K562 (cell line): ENCODE measurements at regions not wholly inside any gene's neighbourhood (a gene's known extent, or its start where the extent isn't known, plus 50 kb on each side); places are given as distances from the start of the nearest gene placed in this dataset.

Experiments
- ATAC-seq: fragments of 200-7000 bp; cut with Tn5 transposase; 3 replicates; pipeline ENCODE4 v1.9.1; 2020; ENCODE audit warnings: moderate library complexity
- BruUV-seq: library from RNA; stranded (reverse); fragments of 400-500 nt; replicated peaks from 2 replicates; lab custom pipeline; 2021; lab: Mats Ljungman, UMichigan
- CTCF ChIA-PET: fragments of 300-600 bp; formaldehyde crosslinking; extraction: SDS; loops from one replicate; lab custom pipeline; 2021; ENCODE audit warnings: low intra/inter-chr PET ratio; lab: Yijun Ruan, JAX
- POLR2A ChIA-PET: fragments of 300-600, 350-650 bp; sonication (Branson Sonifier 250); formaldehyde crosslinking; extraction: SDS; loops from one replicate; lab custom pipeline; 2021; ENCODE audit warnings: antibody characterized with exemption, inconsistent platforms; lab: Yijun Ruan, JAX
- DNase-seq, 4 experiments: peaks; one replicate each; pipeline versions ENCODE4 v3.0.0 to v3.0.0-alpha.2; 2011 to 2018; ENCODE audit warnings: low spot score in 3 of 4, mixed read lengths in 3 of 4; ENCODE audit errors: extremely low read depth in 1 of 4
- FAIRE-seq: peaks from 2 replicates; lab custom pipeline; 2011; peaks lifted over from hg19 to GRCh38; lab: Jason Lieb, UNC
- H2AFZ ChIP-seq: 2 replicates; pipeline ENCODE4 v1.6.0; 2011; ENCODE audit warnings: low read depth, low read length, control low read depth, inconsistent platforms
- H3K27ac ChIP-seq: fragments of 200-600 bp; 3 replicates; pipeline ENCODE4 v1.8.0; 2011; ENCODE audit warnings: low read depth, mild to moderate bottlenecking, control low read depth, inconsistent platforms, low read length, moderate library complexity, mixed read lengths; ENCODE audit errors: extremely low read depth
- H3K27me3 ChIP-seq, 2 experiments: fragments of 300-600 bp in 1 of 2; 2 replicates in 1 of 2; 3 replicates in 1 of 2; pipeline versions ENCODE4 v1.6.0 to v1.8.0; 2011; ENCODE audit warnings: inconsistent platforms in 2 of 2, low read length in 2 of 2, mild to moderate bottlenecking in 1 of 2, mixed read lengths in 1 of 2, moderate library complexity in 1 of 2; ENCODE audit not compliant: control insufficient read depth in 2 of 2, insufficient read depth in 2 of 2
- H3K36me3 ChIP-seq: fragments of 300-600 bp; 3 replicates; pipeline ENCODE4 v1.8.0; 2011; ENCODE audit warnings: mild to moderate bottlenecking, low read length, inconsistent platforms; ENCODE audit not compliant: control insufficient read depth, insufficient read depth
- H3K4me1 ChIP-seq, 2 experiments: fragments of 200-600 bp in 1 of 2; replicated peaks in 1 of 2; 2 replicates in 1 of 2; 3 replicates in 1 of 2; pipeline versions ENCODE4 v1.5.1 to v1.8.0; 2011; ENCODE audit warnings: inconsistent platforms in 2 of 2, low read length in 2 of 2, mild to moderate bottlenecking in 1 of 2, mixed read lengths in 1 of 2, moderate library complexity in 1 of 2; ENCODE audit not compliant: control insufficient read depth in 2 of 2, insufficient read depth in 2 of 2
- H3K4me2 ChIP-seq: 2 replicates; pipeline ENCODE4 v1.6.1; 2011; ENCODE audit warnings: low read length, control low read depth, inconsistent platforms, mixed read lengths; ENCODE audit not compliant: insufficient read depth
- H3K4me3 ChIP-seq: fragments of 200-600 bp; sonication (generic), shearing (Covaris generic); 2 replicates; pipeline ENCODE4 v1.5.1; 2016; ENCODE audit warnings: control low read depth, inconsistent platforms
- H3K79me2 ChIP-seq: fragments of 200-600 bp; 3 replicates; pipeline ENCODE4 v1.8.0; 2011; ENCODE audit warnings: low read length, inconsistent platforms; ENCODE audit not compliant: control insufficient read depth, insufficient read depth
- H3K9ac ChIP-seq, 2 experiments: 2 replicates each; pipeline versions ENCODE4 v1.6.0 to v1.6.1; 2011; ENCODE audit warnings: low read depth in 2 of 2, low read length in 2 of 2, control low read depth in 1 of 2, inconsistent platforms in 1 of 2, mild to moderate bottlenecking in 1 of 2, mixed read lengths in 1 of 2; ENCODE audit not compliant: insufficient read depth in 1 of 2
- H3K9me1 ChIP-seq: one replicate; pipeline ENCODE4 v1.6.0; 2011; ENCODE audit warnings: inconsistent platforms, mild to moderate bottlenecking, low read length, moderate library complexity; ENCODE audit not compliant: control insufficient read depth, insufficient read depth
- H3K9me3 ChIP-seq: replicated peaks from 2 replicates; pipeline ENCODE4 v1.5.1; 2011; ENCODE audit warnings: low read depth, low read length, inconsistent platforms; ENCODE audit not compliant: control insufficient read depth, insufficient read depth
- H4K20me1 ChIP-seq: replicated peaks from 2 replicates; pipeline ENCODE4 v1.6.1; 2011; ENCODE audit warnings: low read length, inconsistent platforms, mixed read lengths; ENCODE audit not compliant: control insufficient read depth, insufficient read depth
- CCAR2 ChIP-seq: fragments of 200-400 bp; formaldehyde crosslinking; IDR thresholded peaks from 2 replicates; pipeline ENCODE4 v1.6.1; 2017; ENCODE audit warnings: mild to moderate bottlenecking, low read depth, low read length
- GABPA ChIP-seq: fragments of 200-800 bp; sonication (Bioruptor generic); conservative IDR thresholded peaks from 2 replicates; pipeline ENCODE4 v1.6.1; 2016; ENCODE audit warnings: low read depth, missing genetic modification characterization, missing compliant biosample characterization
- HNRNPLL ChIP-seq: fragments of 200-400 bp; formaldehyde crosslinking; IDR thresholded peaks from 2 replicates; pipeline ENCODE4 v1.6.1; 2017; ENCODE audit warnings: low read length, low read depth, mild to moderate bottlenecking; ENCODE audit not compliant: poor library complexity, severe bottlenecking
- MCM2 ChIP-seq: fragments of 450-650 bp; IDR thresholded peaks from 2 replicates; pipeline ENCODE4 v1.6.1; 2017; ENCODE audit warnings: low read depth, mild to moderate bottlenecking
- MYC ChIP-seq, 2 experiments: fragments of 250-450 bp in 1 of 2; sonication (Bioruptor Pico) in 1 of 2; IDR thresholded peaks; 2 replicates each; pipeline versions ENCODE4 v1.5.1 to v1.6.1; 2012 to 2021; ENCODE audit warnings: low read depth in 2 of 2, borderline replicate concordance in 1 of 2, improper control_type of control experiment in 1 of 2, low read length in 1 of 2, mild to moderate bottlenecking in 1 of 2, moderate library complexity in 1 of 2
- POLR2B ChIP-seq: fragments of 450-650 bp; IDR thresholded peaks from 2 replicates; pipeline ENCODE4 v1.6.1; 2018; ENCODE audit warnings: low read depth; ENCODE audit not compliant: partially characterized antibody
- REST ChIP-seq, 2 experiments: fragments of 450-650 bp; formaldehyde crosslinking in 1 of 2; IDR thresholded peaks; 2 replicates each; pipeline versions ENCODE4 v1.4.0 to v1.6.1; 2014 to 2020; ENCODE audit warnings: mild to moderate bottlenecking in 2 of 2, borderline replicate concordance in 1 of 2, low read depth in 1 of 2
- RHOXF2B ChIP-seq: fragments of 250-450 bp; sonication (Bioruptor Pico); conservative IDR thresholded peaks from 2 replicates; pipeline ENCODE4 v1.5.1; 2021
- RNF2 ChIP-seq: sonication (generic); IDR thresholded peaks from 2 replicates; pipeline ENCODE4 v1.6.1; 2016
- ZFP91 ChIP-seq: sonication (generic); formaldehyde crosslinking; IDR thresholded peaks from 2 replicates; pipeline ENCODE4 v1.8.0; 2022; ENCODE audit warnings: mild to moderate bottlenecking, missing genetic modification reagents
- ZNF274 ChIP-seq: IDR thresholded peaks from 2 replicates; pipeline ENCODE4 v1.6.1; 2011; ENCODE audit warnings: low read depth, mild to moderate bottlenecking, low read length, moderate library complexity, borderline replicate concordance
- ZNF311 ChIP-seq: fragments of 250-450 bp; sonication (Bioruptor Pico); IDR thresholded peaks from 2 replicates; pipeline ENCODE4 v1.4.0; 2020; ENCODE audit warnings: mild to moderate bottlenecking, moderate library complexity
- ZNF354B ChIP-seq: fragments of 250-450 bp; sonication (Bioruptor Pico); IDR thresholded peaks from 2 replicates; pipeline ENCODE4 v1.4.0; 2020
- WGBS: fragments of 100-300 bp; shearing (Covaris generic); methylation state at CpG from one replicate; pipeline ENCODE4 v1.1.6; 2016; ENCODE audit warnings: low coverage, mixed read lengths; ENCODE audit not compliant: insufficient coverage; ENCODE audit errors: missing lambda C conversion rate; 5-methylcytosine and 5-hydroxymethylcytosine counted together
- in situ Hi-C: fragments of 300-500 bp; cut with MboI; formaldehyde crosslinking; loops from 4 replicates; pipeline ENCODE4 v1.15.0; 2018; ENCODE audit warnings: inconsistent platforms, mixed read lengths
- intact Hi-C: fragments of 100-400 bp; cut with micrococcal nuclease; formaldehyde crosslinking; loops from 2 replicates; pipeline ENCODE4 v1.14.2; 2022

DNA sequence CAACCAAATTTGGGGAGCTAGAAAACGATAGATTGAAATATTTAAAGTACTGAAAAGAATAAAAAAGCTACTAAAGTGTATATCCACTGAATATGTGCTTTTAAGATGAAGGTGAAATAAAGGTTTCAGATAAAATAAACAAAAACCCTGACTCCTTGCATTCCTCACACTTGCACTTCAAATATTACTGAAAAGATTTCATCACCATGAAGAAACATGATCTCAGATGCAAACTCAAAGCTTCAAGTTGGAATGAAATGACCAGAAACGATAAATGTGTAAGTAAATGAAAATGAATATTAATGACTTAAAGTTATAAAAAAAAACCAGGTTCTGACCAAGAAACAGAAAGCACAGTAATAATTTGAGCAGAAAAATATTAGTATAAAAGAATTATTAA lies 1246.0 kb upstream of the ACVR2A start:
- no TSS peak for BruUV-seq
- POLR2A ChIA-PET = no interaction called here
- no peak for FAIRE-seq
- no peak for TF ChIP-seq ZNF311 (CRISPR knock-in tag)
- no peak for TF ChIP-seq ZFP91 (CRISPR knock-in tag)
- TF ChIP-seq GABPA (tag) = no peak
- no peak for TF ChIP-seq MCM2
- TF ChIP-seq CCAR2 = no peak
- TF ChIP-seq MYC (IDR thresholded peaks at IDR 0.05; ENCODE audit: low read depth, low read length) = no peak
- no peak for TF ChIP-seq MYC (CRISPR knock-in tag; IDR thresholded peaks at IDR 0.05; ENCODE audit: borderline replicate concordance, low read depth)
- no peak for TF ChIP-seq POLR2B
- TF ChIP-seq ZNF354B (CRISPR knock-in tag) = no peak
- TF ChIP-seq RHOXF2B = no peak
- TF ChIP-seq ZNF274 = no peak
- TF ChIP-seq HNRNPLL = no peak
- TF ChIP-seq RNF2 = no peak
- no peak for TF ChIP-seq REST (IDR thresholded peaks at IDR 0.05; ENCODE audit: borderline replicate concordance)
- TF ChIP-seq REST (CRISPR knock-in tag; IDR thresholded peaks at IDR 0.05; ENCODE audit: low read depth) = no peak

More for the DNA sequence above, 1246.0 kb upstream of the ACVR2A start:
- no peak overlapping the region for H2AFZ ChIP-seq
- no peak overlapping the region for H3K27ac ChIP-seq
- intact Hi-C loops (no loop called here), in situ Hi-C loops (no loop called here)
- H3K4me3 ChIP-seq = no peak overlapping the region
- CTCF ChIA-PET = no interaction called here
- no peaks in the 10 kb centered on the region for H3K4me1 ChIP-seq
- H3K36me3 ChIP-seq = no peaks in the 10 kb centered on the region
- no peak overlapping the region for H3K4me2 ChIP-seq
- no peaks in the 10 kb centered on the region for H3K79me2 ChIP-seq
- no peaks in the 10 kb centered on the region for H4K20me1 ChIP-seq
- ATAC-seq = no peak
- no peaks in the 10 kb centered on the region for H3K9me1 ChIP-seq
- H3K9ac ChIP-seq = no peak overlapping the region
- H3K27me3 ChIP-seq = no peaks in the 10 kb centered on the region
- WGBS = 0% methylated on average over 2 of the region's 2 CpGs
- H3K9me3 ChIP-seq = no peaks in the 10 kb centered on the region
- no peak for DNase-seq
